Hematopoietic multipotent progenitor cell treated with erythropoietin and hydrocortisone succinate and interleukin-3 and kit ligand, for 4 days (in vitro differentiated cells): ENCODE measurements at regions not wholly inside any gene's neighbourhood (a gene's known extent, or its start where the extent isn't known, plus 50 kb on each side); places are given as distances from the start of the nearest gene placed in this dataset.
"Not testable (repeated sequence)": the region's sequence is repeated elsewhere in the genome, so short reads cannot be mapped to it uniquely, and the experiment has no call there.

Source experiments
- DNase-seq: peaks from one replicate; pipeline ENCODE4 v3.0.0-alpha.2; 2015

- no peak for DNase-seq
These were observed 71.8 kb upstream of the LTBP1 start for GRCh38 chr2:32874931-32875330.

GRCh38 chr2:32877587-32878510 lies 68.9 kb upstream of the LTBP1 start:
- DNase-seq: no peak

GRCh38 chr2:32879943-32880342 lies 66.8 kb upstream of the LTBP1 start:
- DNase-seq: not testable (repeated sequence)

- no peak for DNase-seq
These were observed 63.6 kb upstream of the LTBP1 start for GRCh38 chr2:32882816-32883810.

GRCh38 chr2:32884346-32884745 lies 62.4 kb upstream of the LTBP1 start:
- no peak for DNase-seq

- DNase-seq: not testable (repeated sequence)
These were observed 60.2 kb upstream of the LTBP1 start for GRCh38 chr2:32886397-32887055.

- no peak for DNase-seq
These were observed 59.6 kb upstream of the LTBP1 start for GRCh38 chr2:32887125-32887524.

GRCh38 chr2:32894119-32894728 lies 52.5 kb upstream of the LTBP1 start:
- DNase-seq: peak; percentile 28

GRCh38 chr2:32895424-32895823 lies 51.3 kb upstream of the LTBP1 start:
- no peak for DNase-seq
